Right lobe of liver (tissue), 4 donors: ENCODE measurements at regions not wholly inside any gene's neighbourhood (a gene's known extent, or its start where the extent isn't known, plus 50 kb on each side); places are given as distances from the start of the nearest gene placed in this dataset.
"Not testable (repeated sequence)": the region's sequence is repeated elsewhere in the genome, so short reads cannot be mapped to it uniquely, and the experiment has no call there.

Source experiments
- POLR2A ChIP-seq: fragments of 450-650 bp; IDR thresholded peaks from one replicate; pipeline ENCODE4 v1.6.1; 2017; ENCODE audit warnings: antibody characterized with exemption, mild to moderate bottlenecking
- TF ChIP-seq, protein P1 (sequence below), 4 donors: fragments of 200-600 bp in 3 of 4; fragments of 450-650 bp in 1 of 4; IDR thresholded peaks; one replicate each; pipeline versions ENCODE4 v1.5.1 to v1.8.0; 2016 to 2022; ENCODE audit warnings: antibody characterized with exemption in 4 of 4, mild to moderate bottlenecking in 2 of 4
- donor health status: DM: no; HTN: no; CAD: no.
- donor health status: DM: no; HTN: no; CAD: no.
- donor health status: DM: no; HTN: yes; CAD: no.

GRCh38 chr7:126056613-126057012, 1127.0 kb upstream of the POT1 start:
- TF ChIP-seq POLR2A, result not testable (repeated sequence)
- TF ChIP-seq, protein P1, sequence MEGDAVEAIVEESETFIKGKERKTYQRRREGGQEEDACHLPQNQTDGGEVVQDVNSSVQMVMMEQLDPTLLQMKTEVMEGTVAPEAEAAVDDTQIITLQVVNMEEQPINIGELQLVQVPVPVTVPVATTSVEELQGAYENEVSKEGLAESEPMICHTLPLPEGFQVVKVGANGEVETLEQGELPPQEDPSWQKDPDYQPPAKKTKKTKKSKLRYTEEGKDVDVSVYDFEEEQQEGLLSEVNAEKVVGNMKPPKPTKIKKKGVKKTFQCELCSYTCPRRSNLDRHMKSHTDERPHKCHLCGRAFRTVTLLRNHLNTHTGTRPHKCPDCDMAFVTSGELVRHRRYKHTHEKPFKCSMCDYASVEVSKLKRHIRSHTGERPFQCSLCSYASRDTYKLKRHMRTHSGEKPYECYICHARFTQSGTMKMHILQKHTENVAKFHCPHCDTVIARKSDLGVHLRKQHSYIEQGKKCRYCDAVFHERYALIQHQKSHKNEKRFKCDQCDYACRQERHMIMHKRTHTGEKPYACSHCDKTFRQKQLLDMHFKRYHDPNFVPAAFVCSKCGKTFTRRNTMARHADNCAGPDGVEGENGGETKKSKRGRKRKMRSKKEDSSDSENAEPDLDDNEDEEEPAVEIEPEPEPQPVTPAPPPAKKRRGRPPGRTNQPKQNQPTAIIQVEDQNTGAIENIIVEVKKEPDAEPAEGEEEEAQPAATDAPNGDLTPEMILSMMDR (IDR thresholded peaks at IDR 0.05), result not testable (repeated sequence)
